OCI-LY3 (cell line): ENCODE measurements at regions not wholly inside any gene's neighbourhood (a gene's known extent, or its start where the extent isn't known, plus 50 kb on each side); places are given as distances from the start of the nearest gene placed in this dataset.

Source experiments
- H2AFZ ChIP-seq: fragments of 200-600, 300-600 bp; shearing (Covaris generic); 2 replicates; pipeline ENCODE4 v1.6.0; 2014; ENCODE audit warnings: antibody characterized with exemption, low read depth, low read length
- H3K27ac ChIP-seq: fragments of 200-600, 300-600 bp; sonication (generic); 2 replicates; pipeline ENCODE4 v1.5.1; 2014; ENCODE audit warnings: mild to moderate bottlenecking, low read length, moderate library complexity, mixed read lengths
- H3K27me3 ChIP-seq: fragments of 200-600, 300-600 bp; sonication (generic); 2 replicates; pipeline ENCODE4 v1.6.1; 2014; ENCODE audit warnings: low read depth, low read length, mixed read lengths
- H3K36me3 ChIP-seq: fragments of 200-600, 300-600 bp; sonication (generic); replicated peaks from 2 replicates; pipeline ENCODE3; 2014; ENCODE audit warnings: low read depth, low read length, mixed read lengths
- H3K4me1 ChIP-seq: fragments of 300-600, 200-600 bp; sonication (generic); 2 replicates; pipeline ENCODE4 v1.6.1; 2014; ENCODE audit warnings: low read length, mixed read lengths
- H3K4me2 ChIP-seq: fragments of 200-600, 300-600 bp; sonication (generic); 2 replicates; pipeline ENCODE4 v1.6.1; 2014; ENCODE audit warnings: low read length, mixed read lengths
- H3K4me3 ChIP-seq: fragments of 300-600, 200-600 bp; sonication (generic); 2 replicates; pipeline ENCODE4 v1.5.1; 2014; ENCODE audit warnings: antibody characterized with exemption, mild to moderate bottlenecking, low read length, moderate library complexity
- H3K79me2 ChIP-seq: fragments of 300-600, 200-600 bp; shearing (Covaris generic); 2 replicates; pipeline ENCODE4 v1.6.1; 2014; ENCODE audit warnings: mild to moderate bottlenecking, low read length, mixed read lengths
- H3K9ac ChIP-seq: fragments of 300-600, 200-600 bp; shearing (Covaris generic); 2 replicates; pipeline ENCODE4 v1.6.0; 2014; ENCODE audit warnings: mild to moderate bottlenecking, low read length, moderate library complexity
- H3K9me3 ChIP-seq: fragments of 200-600, 300-600 bp; shearing (Covaris generic); 2 replicates; pipeline ENCODE4 v1.6.1; 2014; ENCODE audit warnings: low read length, mixed read lengths; ENCODE audit not compliant: insufficient read depth
- H4K20me1 ChIP-seq: fragments of 200-600, 300-600 bp; sonication (generic); 2 replicates; pipeline ENCODE4 v1.6.1; 2016; ENCODE audit warnings: low read length, mixed read lengths; ENCODE audit not compliant: insufficient read depth
- CTCF ChIP-seq: fragments of 200-600, 300-600 bp; sonication (generic); IDR thresholded peaks from 2 replicates; pipeline ENCODE4 v1.5.1; 2014; ENCODE audit warnings: antibody characterized with exemption, low read length, low read depth
- EZH2phosphoT487 ChIP-seq: fragments of 200-600 bp; shearing (Covaris generic); IDR thresholded peaks from 2 replicates; pipeline ENCODE4 v1.6.1; 2018; ENCODE audit warnings: antibody characterized with exemption, mixed run types, low read depth

- no peaks in the 10 kb centered on the region for H3K4me1 ChIP-seq
These were observed 275.2 kb upstream of the DPYD start for GRCh38 chr1:98196012-98196411.

GRCh38 chr1:98188774-98189173 is 267.9 kb upstream of the DPYD start:
- no peak overlapping the region for H3K4me2 ChIP-seq
- no peak overlapping the region for H3K27ac ChIP-seq
- no peaks in the 10 kb centered on the region for H4K20me1 ChIP-seq
- no peaks in the 10 kb centered on the region for H3K9me3 ChIP-seq
- H3K36me3 ChIP-seq, result no peaks in the 10 kb centered on the region
- TF ChIP-seq CTCF, result no peak
- no peak for TF ChIP-seq EZH2phosphoT487
- no peaks in the 10 kb centered on the region for H3K27me3 ChIP-seq
- H3K4me3 ChIP-seq, result no peak overlapping the region
- no peak overlapping the region for H2AFZ ChIP-seq
- no peaks in the 10 kb centered on the region for H3K79me2 ChIP-seq
- H3K9ac ChIP-seq, result no peak overlapping the region
- no peaks in the 10 kb centered on the region for H3K4me1 ChIP-seq

More at GRCh38 chr1:98196012-98196411, 275.2 kb upstream of the DPYD start:
- H4K20me1 ChIP-seq, result no peaks in the 10 kb centered on the region
- TF ChIP-seq EZH2phosphoT487 (no peak), CTCF (no peak)
- H3K4me3 ChIP-seq, result no peak overlapping the region
- H3K9ac ChIP-seq, result no peak overlapping the region
- H3K27me3 ChIP-seq, result no peaks in the 10 kb centered on the region
- H3K27ac ChIP-seq, result no peak overlapping the region
- H3K36me3 ChIP-seq, result no peaks in the 10 kb centered on the region
- no peaks in the 10 kb centered on the region for H3K9me3 ChIP-seq
- no peaks in the 10 kb centered on the region for H3K79me2 ChIP-seq
- no peak overlapping the region for H2AFZ ChIP-seq
- no peak overlapping the region for H3K4me2 ChIP-seq

GRCh38 chr1:98184856-98185255 is 264.0 kb upstream of the DPYD start:
- no peaks in the 10 kb centered on the region for H3K79me2 ChIP-seq
- no peaks in the 10 kb centered on the region for H3K27me3 ChIP-seq
- no peaks in the 10 kb centered on the region for H3K9me3 ChIP-seq
- no peak overlapping the region for H3K9ac ChIP-seq
- H2AFZ ChIP-seq, result no peak overlapping the region
- no peak for TF ChIP-seq EZH2phosphoT487
- no peak for TF ChIP-seq CTCF
- H3K4me3 ChIP-seq, result no peak overlapping the region
- peaks cover 11% of the 10 kb centered on the region for H3K4me1 ChIP-seq
- H4K20me1 ChIP-seq, result no peaks in the 10 kb centered on the region
- H3K4me2 ChIP-seq, result no peak overlapping the region
- H3K36me3 ChIP-seq, result no peaks in the 10 kb centered on the region
- H3K27ac ChIP-seq, result no peak overlapping the region

- Histone ChIP-seq H3K9me3 (no peaks in the 10 kb centered on the region), H3K4me3 (no peak overlapping the region), H3K4me1 (peaks cover 11% of the 10 kb centered on the region), H4K20me1 (no peaks in the 10 kb centered on the region), H3K27ac (no peak overlapping the region), H2AFZ (no peak overlapping the region), H3K9ac (no peak overlapping the region), H3K36me3 (no peaks in the 10 kb centered on the region), H3K4me2 (peak overlapping the region; percentile 30), H3K79me2 (no peaks in the 10 kb centered on the region), H3K27me3 (no peaks in the 10 kb centered on the region)
- TF ChIP-seq EZH2phosphoT487 (no peak), CTCF (no peak)
These were observed 260.4 kb upstream of the DPYD start for GRCh38 chr1:98181036-98181764.
